SK-N-SH (cell line): ENCODE measurements at regions not wholly inside any gene's neighbourhood (a gene's known extent, or its start where the extent isn't known, plus 50 kb on each side); places are given as distances from the start of the nearest gene placed in this dataset.

Experiments used
- CTCF ChIA-PET: fragments of 300-600, 350-600 bp; formaldehyde crosslinking; extraction: SDS; loops from one replicate; lab custom pipeline; 2021; lab: Yijun Ruan, JAX
- POLR2A ChIA-PET: fragments of 350-600 bp; sonication (Branson Sonifier 250); formaldehyde crosslinking; extraction: SDS; loops from one replicate; lab custom pipeline; 2020; ENCODE audit warnings: antibody characterized with exemption, inconsistent platforms; lab: Yijun Ruan, JAX
- DNase-seq: peaks from one replicate; pipeline ENCODE4 v3.0.0; 2012
- H2AFZ ChIP-seq: fragments of 200-600 bp; sonication (generic); 2 replicates; pipeline ENCODE4 v1.8.1; 2016; ENCODE audit warnings: antibody characterized with exemption, mild to moderate bottlenecking, low read depth
- H3F3A ChIP-seq: fragments of 200-600 bp; sonication (generic); replicated peaks from 2 replicates; pipeline ENCODE3; 2016; ENCODE audit warnings: antibody characterized with exemption, mild to moderate bottlenecking; ENCODE audit not compliant: insufficient read depth
- H3K27ac ChIP-seq, 2 experiments: fragments of 200-500 bp in 1 of 2; fragments of 200-600 bp in 1 of 2; sonication (Bioruptor generic) in 1 of 2; sonication (generic), shearing (Covaris generic) in 1 of 2; 2 replicates each; pipeline versions ENCODE4 v1.5.1 to v1.6.1; 2014 to 2016; ENCODE audit warnings: low read depth in 2 of 2, inconsistent platforms in 1 of 2, low read length in 1 of 2, mild to moderate bottlenecking in 1 of 2, mixed read lengths in 1 of 2
- H3K27me3 ChIP-seq: fragments of 200-600 bp; sonication (generic), shearing (Covaris generic); 2 replicates; pipeline ENCODE4 v1.6.1; 2016; ENCODE audit warnings: mixed run types; ENCODE audit not compliant: insufficient read depth
- H3K36me3 ChIP-seq, 2 experiments: fragments of 200-500 bp in 1 of 2; fragments of 200-600 bp in 1 of 2; sonication (Bioruptor generic) in 1 of 2; sonication (generic) in 1 of 2; replicated peaks in 1 of 2; 2 replicates each; pipeline versions ENCODE3 to v1.5.1; 2014 to 2016; ENCODE audit warnings: low read length in 1 of 2, mild to moderate bottlenecking in 1 of 2; ENCODE audit not compliant: insufficient read depth in 2 of 2, control insufficient read depth in 1 of 2
- H3K4me1 ChIP-seq, 2 experiments: fragments of 200-500 bp in 1 of 2; fragments of 200-600 bp in 1 of 2; sonication (Bioruptor generic) in 1 of 2; sonication (generic), shearing (Covaris generic) in 1 of 2; 2 replicates each; pipeline versions ENCODE4 v1.5.1 to v1.6.1; 2014 to 2016; ENCODE audit warnings: low read depth in 1 of 2, low read length in 1 of 2, mixed run types in 1 of 2; ENCODE audit not compliant: insufficient read depth in 2 of 2, control insufficient read depth in 1 of 2
- H3K4me2 ChIP-seq: fragments of 200-600 bp; sonication (generic), shearing (Covaris generic); 2 replicates; pipeline ENCODE4 v1.6.1; 2017; ENCODE audit warnings: mixed run types
- H3K4me3 ChIP-seq, 2 experiments: fragments of 200-500 bp in 1 of 2; fragments of 200-600 bp in 1 of 2; sonication (Bioruptor generic) in 1 of 2; sonication (generic), shearing (Covaris generic) in 1 of 2; 2 replicates each; pipeline versions ENCODE4 v1.5.1 to v1.8.1; 2014 to 2016; ENCODE audit warnings: low read depth in 2 of 2, inconsistent platforms in 1 of 2, low read length in 1 of 2, mild to moderate bottlenecking in 1 of 2, mixed read lengths in 1 of 2, moderate library complexity in 1 of 2
- H3K79me2 ChIP-seq: fragments of 200-600 bp; sonication (generic); 2 replicates; pipeline ENCODE4 v1.8.1; 2017; ENCODE audit warnings: mild to moderate bottlenecking; ENCODE audit not compliant: insufficient read depth
- H3K9ac ChIP-seq: fragments of 200-600 bp; sonication (generic); 2 replicates; pipeline ENCODE4 v1.6.1; 2017; ENCODE audit warnings: mixed run types
- H3K9me2 ChIP-seq: fragments of 200-600 bp; sonication (generic); 2 replicates; pipeline ENCODE4 v1.6.1; 2017; ENCODE audit warnings: mixed run types
- H3K9me3 ChIP-seq: fragments of 200-600 bp; sonication (generic); 2 replicates; pipeline ENCODE4 v1.6.1; 2017; ENCODE audit warnings: mixed run types, mild to moderate bottlenecking, moderate library complexity
- H4K20me1 ChIP-seq: fragments of 200-600 bp; sonication (generic); 2 replicates; pipeline ENCODE4 v1.6.1; 2017; ENCODE audit warnings: mild to moderate bottlenecking, mixed run types; ENCODE audit not compliant: insufficient read depth
- ELF1 ChIP-seq: IDR thresholded peaks from 2 replicates; pipeline ENCODE4 v1.4.0; 2012
- GATA2 ChIP-seq: sonication (generic); formaldehyde crosslinking; IDR thresholded peaks from 2 replicates; pipeline ENCODE4 v1.5.0; 2020; ENCODE audit warnings: mild to moderate bottlenecking, missing genetic modification reagents
- NRF1 ChIP-seq: IDR thresholded peaks from 2 replicates; pipeline ENCODE4 v1.6.1; 2012; ENCODE audit warnings: low read depth, mild to moderate bottlenecking, low read length
- POLR2AphosphoS5 ChIP-seq: IDR thresholded peaks from 2 replicates; pipeline ENCODE4 v1.6.1; 2012; ENCODE audit warnings: low read depth, low read length
- RAD21 ChIP-seq: IDR thresholded peaks from 2 replicates; pipeline ENCODE4 v1.6.1; 2012; ENCODE audit warnings: mild to moderate bottlenecking, low read length
- RFX5 ChIP-seq: IDR thresholded peaks from 2 replicates; pipeline ENCODE4 v1.6.1; 2012; ENCODE audit warnings: mild to moderate bottlenecking, improper control_type of control experiment, low read length
- RXRA ChIP-seq: IDR thresholded peaks from 2 replicates; pipeline ENCODE4 v1.4.0; 2012; ENCODE audit warnings: low read depth, mild to moderate bottlenecking, borderline replicate concordance
- TEAD4 ChIP-seq: IDR thresholded peaks from 2 replicates; pipeline ENCODE4 v1.4.0; 2012; ENCODE audit warnings: mild to moderate bottlenecking, borderline replicate concordance; ENCODE audit not compliant: insufficient read depth
- WGBS: methylation state at CpG from one replicate; pipeline ENCODE4 v1.1.6; 2017; ENCODE audit warnings: low lambda C conversion rate; 5-methylcytosine and 5-hydroxymethylcytosine counted together
- TF ChIP-seq, protein P1 (sequence below): IDR thresholded peaks from 2 replicates; pipeline ENCODE4 v1.4.0; 2012; ENCODE audit warnings: low read depth
- TF ChIP-seq, protein P2 (sequence below): IDR thresholded peaks from 2 replicates; pipeline ENCODE4 v1.4.0; 2012; ENCODE audit warnings: low read depth, borderline replicate concordance
- TF ChIP-seq, protein P3 (sequence below): fragments of 200-600 bp; sonication (generic); IDR thresholded peaks from 2 replicates; pipeline ENCODE4 v1.6.1; 2017; ENCODE audit warnings: antibody characterized with exemption, mild to moderate bottlenecking, moderate library complexity
- TF ChIP-seq, protein P4 (sequence below): IDR thresholded peaks from 2 replicates; pipeline ENCODE4 v1.4.0; 2012; ENCODE audit warnings: low read depth, borderline replicate concordance
- TF ChIP-seq, protein P5 (sequence below): IDR thresholded peaks from 2 replicates; pipeline ENCODE4; 2012

DNA sequence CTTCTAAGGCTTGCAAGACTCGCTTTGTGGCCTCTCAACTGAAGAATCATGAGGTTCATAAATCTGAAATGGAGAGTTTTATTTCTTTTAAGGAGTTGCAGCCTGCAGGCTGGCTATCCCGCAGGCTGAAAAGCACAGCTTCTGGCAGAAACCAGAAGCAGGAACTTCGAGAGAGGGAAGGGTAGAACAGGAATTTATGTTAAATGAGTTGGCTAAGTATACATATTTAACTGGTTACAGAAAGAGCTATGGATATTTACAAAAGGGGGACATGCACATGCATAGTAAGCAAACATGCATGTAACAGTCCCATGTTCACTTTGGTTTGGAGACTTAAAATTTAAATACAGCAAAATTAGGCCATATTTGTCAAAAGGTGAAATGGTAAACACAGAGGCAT, 787.0 kb downstream of the TFAP2A start:
- CTCF ChIA-PET = no interaction called here
- DNase-seq = no peak
- no peaks in the 10 kb centered on the region for H3K79me2 ChIP-seq
- H3K27me3 ChIP-seq = no peaks in the 10 kb centered on the region
- no peaks in the 10 kb centered on the region for H3K36me3 ChIP-seq
- H2AFZ ChIP-seq = no peak overlapping the region; the same call in 1 of the 2 replicates
- TF ChIP-seq RAD21 = no peak
- TF ChIP-seq, protein P1, sequence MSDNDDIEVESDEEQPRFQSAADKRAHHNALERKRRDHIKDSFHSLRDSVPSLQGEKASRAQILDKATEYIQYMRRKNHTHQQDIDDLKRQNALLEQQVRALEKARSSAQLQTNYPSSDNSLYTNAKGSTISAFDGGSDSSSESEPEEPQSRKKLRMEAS = no peak
- TF ChIP-seq, protein P2, sequence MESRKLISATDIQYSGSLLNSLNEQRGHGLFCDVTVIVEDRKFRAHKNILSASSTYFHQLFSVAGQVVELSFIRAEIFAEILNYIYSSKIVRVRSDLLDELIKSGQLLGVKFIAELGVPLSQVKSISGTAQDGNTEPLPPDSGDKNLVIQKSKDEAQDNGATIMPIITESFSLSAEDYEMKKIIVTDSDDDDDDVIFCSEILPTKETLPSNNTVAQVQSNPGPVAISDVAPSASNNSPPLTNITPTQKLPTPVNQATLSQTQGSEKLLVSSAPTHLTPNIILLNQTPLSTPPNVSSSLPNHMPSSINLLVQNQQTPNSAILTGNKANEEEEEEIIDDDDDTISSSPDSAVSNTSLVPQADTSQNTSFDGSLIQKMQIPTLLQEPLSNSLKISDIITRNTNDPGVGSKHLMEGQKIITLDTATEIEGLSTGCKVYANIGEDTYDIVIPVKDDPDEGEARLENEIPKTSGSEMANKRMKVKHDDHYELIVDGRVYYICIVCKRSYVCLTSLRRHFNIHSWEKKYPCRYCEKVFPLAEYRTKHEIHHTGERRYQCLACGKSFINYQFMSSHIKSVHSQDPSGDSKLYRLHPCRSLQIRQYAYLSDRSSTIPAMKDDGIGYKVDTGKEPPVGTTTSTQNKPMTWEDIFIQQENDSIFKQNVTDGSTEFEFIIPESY = no peak
- no peak for TF ChIP-seq ELF1
- TF ChIP-seq GATA2 (CRISPR knock-in tag) = no peak
- TF ChIP-seq RXRA = no peak
- TF ChIP-seq, protein P3, sequence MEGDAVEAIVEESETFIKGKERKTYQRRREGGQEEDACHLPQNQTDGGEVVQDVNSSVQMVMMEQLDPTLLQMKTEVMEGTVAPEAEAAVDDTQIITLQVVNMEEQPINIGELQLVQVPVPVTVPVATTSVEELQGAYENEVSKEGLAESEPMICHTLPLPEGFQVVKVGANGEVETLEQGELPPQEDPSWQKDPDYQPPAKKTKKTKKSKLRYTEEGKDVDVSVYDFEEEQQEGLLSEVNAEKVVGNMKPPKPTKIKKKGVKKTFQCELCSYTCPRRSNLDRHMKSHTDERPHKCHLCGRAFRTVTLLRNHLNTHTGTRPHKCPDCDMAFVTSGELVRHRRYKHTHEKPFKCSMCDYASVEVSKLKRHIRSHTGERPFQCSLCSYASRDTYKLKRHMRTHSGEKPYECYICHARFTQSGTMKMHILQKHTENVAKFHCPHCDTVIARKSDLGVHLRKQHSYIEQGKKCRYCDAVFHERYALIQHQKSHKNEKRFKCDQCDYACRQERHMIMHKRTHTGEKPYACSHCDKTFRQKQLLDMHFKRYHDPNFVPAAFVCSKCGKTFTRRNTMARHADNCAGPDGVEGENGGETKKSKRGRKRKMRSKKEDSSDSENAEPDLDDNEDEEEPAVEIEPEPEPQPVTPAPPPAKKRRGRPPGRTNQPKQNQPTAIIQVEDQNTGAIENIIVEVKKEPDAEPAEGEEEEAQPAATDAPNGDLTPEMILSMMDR = no peak
- TF ChIP-seq, protein P4, sequence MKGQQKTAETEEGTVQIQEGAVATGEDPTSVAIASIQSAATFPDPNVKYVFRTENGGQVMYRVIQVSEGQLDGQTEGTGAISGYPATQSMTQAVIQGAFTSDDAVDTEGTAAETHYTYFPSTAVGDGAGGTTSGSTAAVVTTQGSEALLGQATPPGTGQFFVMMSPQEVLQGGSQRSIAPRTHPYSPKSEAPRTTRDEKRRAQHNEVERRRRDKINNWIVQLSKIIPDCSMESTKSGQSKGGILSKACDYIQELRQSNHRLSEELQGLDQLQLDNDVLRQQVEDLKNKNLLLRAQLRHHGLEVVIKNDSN = no peak
- no peak for TF ChIP-seq TEAD4
- TF ChIP-seq NRF1 = no peak
- no peak for TF ChIP-seq RFX5
- TF ChIP-seq, protein P5, sequence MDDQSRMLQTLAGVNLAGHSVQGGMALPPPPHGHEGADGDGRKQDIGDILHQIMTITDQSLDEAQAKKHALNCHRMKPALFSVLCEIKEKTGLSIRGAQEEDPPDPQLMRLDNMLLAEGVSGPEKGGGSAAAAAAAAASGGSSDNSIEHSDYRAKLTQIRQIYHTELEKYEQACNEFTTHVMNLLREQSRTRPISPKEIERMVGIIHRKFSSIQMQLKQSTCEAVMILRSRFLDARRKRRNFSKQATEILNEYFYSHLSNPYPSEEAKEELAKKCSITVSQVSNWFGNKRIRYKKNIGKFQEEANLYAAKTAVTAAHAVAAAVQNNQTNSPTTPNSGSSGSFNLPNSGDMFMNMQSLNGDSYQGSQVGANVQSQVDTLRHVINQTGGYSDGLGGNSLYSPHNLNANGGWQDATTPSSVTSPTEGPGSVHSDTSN = no peak
- no peak for TF ChIP-seq POLR2AphosphoS5
- POLR2A ChIA-PET = no interaction called here
- no peaks in the 10 kb centered on the region for H3K9me2 ChIP-seq
- H3F3A ChIP-seq = peaks cover 12% of the 10 kb centered on the region
- H4K20me1 ChIP-seq = no peaks in the 10 kb centered on the region
- peaks cover 0 to 9% of the 10 kb centered on the region in 2 experiments; a peak in 1 of 4 replicates for H3K4me1 ChIP-seq
- no peak overlapping the region for H3K4me3 ChIP-seq
- H3K9ac ChIP-seq = no peak overlapping the region
- H3K9me3 ChIP-seq = no peaks in the 10 kb centered on the region; the same call in 1 of the 2 replicates
- WGBS = 8% methylated on average over 3 of the region's 3 CpGs
- no peak overlapping the region for H3K4me2 ChIP-seq
- H3K27ac ChIP-seq = no peak overlapping the region
